Neural cell (in vitro differentiated cells): ENCODE measurements at regions not wholly inside any gene's neighbourhood (a gene's known extent, or its start where the extent isn't known, plus 50 kb on each side); places are given as distances from the start of the nearest gene placed in this dataset.

Experiments
- H2AFZ ChIP-seq: fragments of 200-600, 300-800 bp; sonication (generic), shearing (Covaris generic); 2 replicates; pipeline ENCODE4 v1.6.0; 2014; ENCODE audit warnings: low read depth, mild to moderate bottlenecking, antibody characterized with exemption, low read length, moderate library complexity
- H3F3A ChIP-seq: fragments of 200-600 bp; shearing (Covaris generic); 2 replicates; pipeline ENCODE4 v1.6.1; 2016; ENCODE audit warnings: mild to moderate bottlenecking, moderate library complexity, mixed read lengths, antibody characterized with exemption, low read length; ENCODE audit not compliant: insufficient read depth, poor library complexity, severe bottlenecking
- H3K27ac ChIP-seq: fragments of 200-600, 300-800 bp; sonication (generic), shearing (Covaris generic); 2 replicates; pipeline ENCODE4 v1.5.1; 2014; ENCODE audit warnings: mild to moderate bottlenecking, low read length, moderate library complexity
- H3K27me3 ChIP-seq: fragments of 300-800, 200-600 bp; sonication (generic), shearing (Covaris generic); 2 replicates; pipeline ENCODE4 v1.6.0; 2014; ENCODE audit warnings: mild to moderate bottlenecking, low read depth, low read length, moderate library complexity; ENCODE audit not compliant: insufficient read depth
- H3K36me3 ChIP-seq: fragments of 300-800, 200-600 bp; sonication (generic), shearing (Covaris generic); 2 replicates; pipeline ENCODE4 v1.5.1; 2014; ENCODE audit warnings: mild to moderate bottlenecking, antibody characterized with exemption, low read length, moderate library complexity; ENCODE audit not compliant: insufficient read depth
- H3K4me2 ChIP-seq: fragments of 300-800, 200-600 bp; sonication (generic), shearing (Covaris generic); 2 replicates; pipeline ENCODE4 v1.6.0; 2014; ENCODE audit warnings: mild to moderate bottlenecking, low read length
- H3K4me3 ChIP-seq: fragments of 300-800, 200-600 bp; sonication (generic), shearing (Covaris generic); 2 replicates; pipeline ENCODE4 v1.5.1; 2014; ENCODE audit warnings: mild to moderate bottlenecking, low read length, moderate library complexity
- H3K79me2 ChIP-seq: fragments of 200-600 bp; shearing (Covaris generic); replicated peaks from 2 replicates; pipeline ENCODE4 v1.6.0; 2014; ENCODE audit warnings: mild to moderate bottlenecking, low read length, moderate library complexity; ENCODE audit not compliant: insufficient read depth
- H3K9ac ChIP-seq: fragments of 300-800, 200-600 bp; sonication (generic), shearing (Covaris generic); 2 replicates; pipeline ENCODE4 v1.6.1; 2016; ENCODE audit warnings: mild to moderate bottlenecking, low read length, mixed read lengths
- H3K9me2 ChIP-seq: fragments of 200-600 bp; shearing (Covaris generic); 2 replicates; pipeline ENCODE4 v1.6.1; 2016; ENCODE audit warnings: mild to moderate bottlenecking, low read length, mixed read lengths; ENCODE audit not compliant: insufficient read depth
- H3K9me3 ChIP-seq: fragments of 200-600, 300-800 bp; sonication (generic), shearing (Covaris generic); 2 replicates; pipeline ENCODE4 v1.6.1; 2016; ENCODE audit warnings: mild to moderate bottlenecking, mixed run types, low read length, moderate library complexity, mixed read lengths
- H4K20me1 ChIP-seq: fragments of 200-600 bp; shearing (Covaris generic); 2 replicates; pipeline ENCODE4 v1.6.1; 2016; ENCODE audit warnings: mild to moderate bottlenecking, mixed run types; ENCODE audit not compliant: insufficient read depth
- CTCF ChIP-seq: fragments of 450-650 bp; IDR thresholded peaks from 2 replicates; pipeline ENCODE4 v1.5.1; 2014; ENCODE audit warnings: antibody characterized with exemption, mild to moderate bottlenecking, moderate library complexity; ENCODE audit not compliant: poor library complexity, severe bottlenecking
- EZH2 ChIP-seq: fragments of 200-600, 300-800 bp; shearing (Covaris generic), sonication (generic); IDR thresholded peaks from 2 replicates; pipeline ENCODE4 v1.6.1; 2014; ENCODE audit warnings: antibody characterized with exemption, low read length, borderline replicate concordance, mild to moderate bottlenecking; ENCODE audit not compliant: insufficient read depth, poor library complexity, severe bottlenecking
- MXI1 ChIP-seq: fragments of 450-650 bp; conservative IDR thresholded peaks from 2 replicates; pipeline ENCODE4 v1.6.1; 2014; ENCODE audit warnings: antibody characterized with exemption, mild to moderate bottlenecking; ENCODE audit not compliant: poor library complexity, severe bottlenecking
- POLR2AphosphoS5 ChIP-seq: IDR thresholded peaks from 2 replicates; pipeline ENCODE4 v1.6.1; 2012
- RAD21 ChIP-seq: fragments of 450-650 bp; conservative IDR thresholded peaks from 2 replicates; pipeline ENCODE4 v1.6.1; 2014; ENCODE audit warnings: antibody characterized with exemption, mild to moderate bottlenecking, moderate library complexity
- SMC3 ChIP-seq: fragments of 450-650 bp; conservative IDR thresholded peaks from 2 replicates; pipeline ENCODE4 v1.6.1; 2014; ENCODE audit warnings: antibody characterized with exemption, mild to moderate bottlenecking, moderate library complexity; ENCODE audit not compliant: poor library complexity
- TF ChIP-seq, protein P1 (sequence below): IDR thresholded peaks from 2 replicates; pipeline ENCODE4 v1.6.1; 2012; ENCODE audit warnings: borderline replicate concordance

- Histone ChIP-seq H3K9me3 (no peaks in the 10 kb centered on the region), H3F3A (no peaks in the 10 kb centered on the region), H3K27ac (no peak overlapping the region), H3K9me2 (no peaks in the 10 kb centered on the region), H3K4me3 (no peak overlapping the region), H3K9ac (no peak overlapping the region), H2AFZ (no peak overlapping the region), H3K36me3 (no peaks in the 10 kb centered on the region), H3K27me3 (no peaks in the 10 kb centered on the region), H4K20me1 (no peaks in the 10 kb centered on the region), H3K4me2 (no peak overlapping the region), H3K79me2 (no peaks in the 10 kb centered on the region)
- TF ChIP-seq EZH2, result no peak
- no peak for TF ChIP-seq SMC3
- no peak for TF ChIP-seq CTCF
- TF ChIP-seq RAD21, result no peak
Measured at GRCh38 chr13:40179445-40180281, 486.8 kb downstream of the FOXO1 start.

DNA sequence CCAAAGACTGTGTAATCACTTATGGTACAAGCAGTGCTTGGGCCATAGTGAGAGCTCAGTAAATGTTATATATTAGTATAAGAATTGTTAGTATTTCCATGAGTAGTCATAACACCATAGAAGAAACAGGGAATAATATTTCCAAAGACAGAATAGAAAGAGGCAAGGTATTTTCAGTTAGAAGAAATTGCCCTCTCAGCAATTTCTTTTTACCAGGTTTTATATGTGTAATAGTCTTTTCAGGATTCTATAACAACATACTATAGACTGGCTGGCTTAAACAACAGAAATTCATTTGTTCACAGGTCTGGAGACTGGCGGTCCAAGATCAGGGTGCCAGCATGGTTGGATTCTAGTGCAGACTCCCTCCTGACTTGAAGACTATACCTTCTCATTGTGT is 485.7 kb downstream of the FOXO1 start:
- Histone ChIP-seq H3K4me3 (no peak overlapping the region), H3K27ac (no peak overlapping the region), H3F3A (no peaks in the 10 kb centered on the region), H2AFZ (no peak overlapping the region), H3K4me2 (no peak overlapping the region), H3K9me2 (no peaks in the 10 kb centered on the region), H3K79me2 (no peaks in the 10 kb centered on the region), H3K27me3 (no peaks in the 10 kb centered on the region), H3K9ac (no peak overlapping the region), H3K36me3 (no peaks in the 10 kb centered on the region), H4K20me1 (no peaks in the 10 kb centered on the region), H3K9me3 (no peaks in the 10 kb centered on the region)
- TF ChIP-seq POLR2AphosphoS5, result no peak
- TF ChIP-seq, protein P1, sequence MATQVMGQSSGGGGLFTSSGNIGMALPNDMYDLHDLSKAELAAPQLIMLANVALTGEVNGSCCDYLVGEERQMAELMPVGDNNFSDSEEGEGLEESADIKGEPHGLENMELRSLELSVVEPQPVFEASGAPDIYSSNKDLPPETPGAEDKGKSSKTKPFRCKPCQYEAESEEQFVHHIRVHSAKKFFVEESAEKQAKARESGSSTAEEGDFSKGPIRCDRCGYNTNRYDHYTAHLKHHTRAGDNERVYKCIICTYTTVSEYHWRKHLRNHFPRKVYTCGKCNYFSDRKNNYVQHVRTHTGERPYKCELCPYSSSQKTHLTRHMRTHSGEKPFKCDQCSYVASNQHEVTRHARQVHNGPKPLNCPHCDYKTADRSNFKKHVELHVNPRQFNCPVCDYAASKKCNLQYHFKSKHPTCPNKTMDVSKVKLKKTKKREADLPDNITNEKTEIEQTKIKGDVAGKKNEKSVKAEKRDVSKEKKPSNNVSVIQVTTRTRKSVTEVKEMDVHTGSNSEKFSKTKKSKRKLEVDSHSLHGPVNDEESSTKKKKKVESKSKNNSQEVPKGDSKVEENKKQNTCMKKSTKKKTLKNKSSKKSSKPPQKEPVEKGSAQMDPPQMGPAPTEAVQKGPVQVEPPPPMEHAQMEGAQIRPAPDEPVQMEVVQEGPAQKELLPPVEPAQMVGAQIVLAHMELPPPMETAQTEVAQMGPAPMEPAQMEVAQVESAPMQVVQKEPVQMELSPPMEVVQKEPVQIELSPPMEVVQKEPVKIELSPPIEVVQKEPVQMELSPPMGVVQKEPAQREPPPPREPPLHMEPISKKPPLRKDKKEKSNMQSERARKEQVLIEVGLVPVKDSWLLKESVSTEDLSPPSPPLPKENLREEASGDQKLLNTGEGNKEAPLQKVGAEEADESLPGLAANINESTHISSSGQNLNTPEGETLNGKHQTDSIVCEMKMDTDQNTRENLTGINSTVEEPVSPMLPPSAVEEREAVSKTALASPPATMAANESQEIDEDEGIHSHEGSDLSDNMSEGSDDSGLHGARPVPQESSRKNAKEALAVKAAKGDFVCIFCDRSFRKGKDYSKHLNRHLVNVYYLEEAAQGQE, result no peak
- TF ChIP-seq MXI1, result no peak
- TF ChIP-seq EZH2, result no peak
